Fibroblast of pulmonary artery (primary cell): ENCODE measurements at regions not wholly inside any gene's neighbourhood (a gene's known extent, or its start where the extent isn't known, plus 50 kb on each side); places are given as distances from the start of the nearest gene placed in this dataset.

Experiments used
- DNase-seq: peaks from one replicate; pipeline ENCODE4 v3.0.0-alpha.2; 2010; ENCODE audit warnings: low read depth
- H3K4me3 ChIP-seq: replicated peaks from 2 replicates; pipeline ENCODE4 v1.5.1; 2011; ENCODE audit warnings: low read depth, mild to moderate bottlenecking, control low read depth, low read length, moderate library complexity
- TF ChIP-seq, protein P1 (sequence below): IDR thresholded peaks from 2 replicates; pipeline ENCODE4 v1.5.1; 2011; ENCODE audit warnings: mild to moderate bottlenecking, control low read depth, low read length, inconsistent platforms; ENCODE audit errors: missing control alignments

DNA sequence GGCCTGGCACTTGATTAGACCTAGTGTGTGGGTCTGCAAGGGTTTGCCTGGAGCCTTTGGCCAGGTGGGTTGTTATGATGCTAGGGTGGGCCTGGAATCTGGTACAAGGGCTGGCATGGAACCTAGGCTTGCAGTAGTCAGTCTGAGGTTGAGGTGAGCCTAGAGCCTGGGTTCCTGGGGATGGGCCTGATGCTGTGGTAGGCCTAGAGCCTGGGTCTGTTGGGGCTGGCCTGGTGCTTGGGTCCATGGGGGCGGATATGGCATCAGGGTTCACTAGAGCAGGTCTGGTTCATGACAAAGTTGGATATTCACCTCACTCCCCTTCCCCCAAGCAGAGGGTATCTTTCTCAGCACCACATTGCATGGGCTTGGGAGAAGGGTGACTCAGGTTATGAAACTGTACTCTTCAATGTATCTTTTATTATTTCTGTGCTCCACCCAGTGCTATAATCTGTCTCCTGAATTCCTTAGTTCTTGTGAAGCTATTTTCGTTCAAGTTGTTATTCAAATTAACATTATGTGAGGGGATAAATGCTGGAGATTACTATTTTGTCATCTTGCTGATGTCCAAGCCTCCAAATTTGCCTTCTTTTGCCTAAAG lies 274.4 kb downstream of the NFKBIZ start:
- TF ChIP-seq, protein P1, sequence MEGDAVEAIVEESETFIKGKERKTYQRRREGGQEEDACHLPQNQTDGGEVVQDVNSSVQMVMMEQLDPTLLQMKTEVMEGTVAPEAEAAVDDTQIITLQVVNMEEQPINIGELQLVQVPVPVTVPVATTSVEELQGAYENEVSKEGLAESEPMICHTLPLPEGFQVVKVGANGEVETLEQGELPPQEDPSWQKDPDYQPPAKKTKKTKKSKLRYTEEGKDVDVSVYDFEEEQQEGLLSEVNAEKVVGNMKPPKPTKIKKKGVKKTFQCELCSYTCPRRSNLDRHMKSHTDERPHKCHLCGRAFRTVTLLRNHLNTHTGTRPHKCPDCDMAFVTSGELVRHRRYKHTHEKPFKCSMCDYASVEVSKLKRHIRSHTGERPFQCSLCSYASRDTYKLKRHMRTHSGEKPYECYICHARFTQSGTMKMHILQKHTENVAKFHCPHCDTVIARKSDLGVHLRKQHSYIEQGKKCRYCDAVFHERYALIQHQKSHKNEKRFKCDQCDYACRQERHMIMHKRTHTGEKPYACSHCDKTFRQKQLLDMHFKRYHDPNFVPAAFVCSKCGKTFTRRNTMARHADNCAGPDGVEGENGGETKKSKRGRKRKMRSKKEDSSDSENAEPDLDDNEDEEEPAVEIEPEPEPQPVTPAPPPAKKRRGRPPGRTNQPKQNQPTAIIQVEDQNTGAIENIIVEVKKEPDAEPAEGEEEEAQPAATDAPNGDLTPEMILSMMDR: no peak
- DNase-seq: no peak
- H3K4me3 ChIP-seq: no peak overlapping the region

DNA sequence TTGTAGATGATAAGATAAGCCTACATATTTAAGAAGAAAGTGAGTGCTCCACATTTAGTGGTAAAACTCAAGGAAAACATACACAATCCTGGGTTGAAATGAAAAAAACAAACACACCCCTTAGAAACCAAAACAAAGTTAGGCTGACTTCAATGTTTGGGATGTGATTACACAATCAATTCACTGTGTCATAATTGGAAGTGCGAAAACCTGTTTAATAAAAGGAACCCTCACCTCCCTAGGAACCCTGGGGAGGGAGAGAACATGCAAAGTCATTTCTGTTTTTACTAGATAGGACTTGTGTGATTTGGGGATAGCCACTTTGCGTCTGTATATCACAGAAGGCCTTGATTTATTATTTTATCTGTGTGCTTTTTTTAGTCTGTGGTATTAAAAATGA lies 275.0 kb downstream of the NFKBIZ start:
- no peak overlapping the region for H3K4me3 ChIP-seq
- TF ChIP-seq, protein P1: no peak
- peak; percentile 83 for DNase-seq

DNA sequence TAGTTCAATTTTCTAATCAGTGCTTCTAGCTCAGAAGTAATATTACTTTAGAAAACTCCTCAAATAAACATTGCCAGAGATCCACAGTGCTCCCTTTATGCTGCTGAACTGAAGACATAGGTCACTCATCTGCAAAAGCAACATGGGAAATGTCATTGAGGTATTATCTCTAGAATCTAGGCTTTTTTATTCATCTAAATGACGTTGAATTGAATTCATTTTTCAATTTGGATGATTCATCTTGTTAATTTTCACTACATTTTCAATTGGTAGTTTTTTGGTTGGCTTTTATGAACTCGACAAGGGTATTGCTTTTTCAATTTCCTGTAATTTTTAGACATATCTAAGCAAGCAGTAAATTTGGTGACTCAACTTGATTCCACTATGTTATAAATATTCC lies 275.4 kb downstream of the NFKBIZ start:
- TF ChIP-seq, protein P1: no peak
- H3K4me3 ChIP-seq: no peak overlapping the region
- no peak for DNase-seq

DNA sequence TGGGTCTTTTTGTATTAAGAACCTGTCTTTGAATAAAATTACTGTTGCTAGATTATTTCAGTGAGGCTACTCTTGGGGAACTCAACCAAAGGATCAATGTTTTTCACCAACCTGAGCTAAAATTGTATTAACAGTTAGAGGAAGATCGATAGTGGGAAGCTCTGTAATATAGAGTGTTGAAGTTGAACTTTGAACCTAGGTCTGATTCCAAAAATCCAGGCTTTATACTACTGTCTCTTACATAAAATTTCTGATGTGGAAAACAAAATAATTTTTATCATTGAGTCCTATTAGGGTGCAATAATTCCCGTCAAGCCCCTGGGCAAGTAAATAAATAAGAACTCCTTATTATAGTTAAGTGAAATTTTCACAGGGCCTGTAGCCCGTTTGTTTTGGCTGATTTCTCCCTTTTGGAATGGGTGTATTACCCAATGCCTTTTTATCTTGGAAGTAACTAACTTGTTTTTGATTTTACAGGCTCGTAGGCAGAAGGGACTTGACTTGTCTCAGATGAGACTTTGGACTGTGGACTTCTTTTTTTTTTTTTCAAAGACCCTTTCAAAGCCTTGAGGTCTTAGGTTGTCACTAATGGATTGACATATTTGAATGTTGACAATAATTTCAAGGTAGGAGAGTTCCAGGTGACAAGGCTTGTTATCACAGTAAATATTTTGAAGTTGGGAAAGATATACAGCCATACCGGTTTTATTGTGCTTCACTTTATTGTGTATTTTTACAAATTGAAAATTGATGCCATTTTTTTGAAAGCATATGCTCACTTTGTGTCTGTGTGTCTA lies 276.1 kb downstream of the NFKBIZ start:
- no peak overlapping the region for H3K4me3 ChIP-seq
- no peak for DNase-seq
- TF ChIP-seq, protein P1: no peak

DNA sequence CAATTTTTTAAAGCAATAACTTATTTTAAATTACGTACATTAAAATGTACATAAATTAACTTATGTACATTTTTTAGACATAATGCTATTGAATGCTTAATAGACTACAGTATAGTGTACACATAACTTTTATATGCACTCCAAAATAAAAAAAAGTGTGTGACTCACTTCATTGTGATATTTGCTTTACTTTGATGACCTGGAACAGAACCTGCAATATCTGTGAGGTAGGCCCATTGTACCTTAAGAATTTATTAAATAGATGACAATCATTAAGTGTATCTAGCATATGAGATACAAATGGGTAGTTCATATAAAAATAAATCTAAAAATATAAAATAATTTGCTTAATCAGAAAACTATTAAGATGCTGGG lies 276.7 kb downstream of the NFKBIZ start:
- TF ChIP-seq, protein P1: no peak
- no peak for DNase-seq
- no peak overlapping the region for H3K4me3 ChIP-seq

DNA sequence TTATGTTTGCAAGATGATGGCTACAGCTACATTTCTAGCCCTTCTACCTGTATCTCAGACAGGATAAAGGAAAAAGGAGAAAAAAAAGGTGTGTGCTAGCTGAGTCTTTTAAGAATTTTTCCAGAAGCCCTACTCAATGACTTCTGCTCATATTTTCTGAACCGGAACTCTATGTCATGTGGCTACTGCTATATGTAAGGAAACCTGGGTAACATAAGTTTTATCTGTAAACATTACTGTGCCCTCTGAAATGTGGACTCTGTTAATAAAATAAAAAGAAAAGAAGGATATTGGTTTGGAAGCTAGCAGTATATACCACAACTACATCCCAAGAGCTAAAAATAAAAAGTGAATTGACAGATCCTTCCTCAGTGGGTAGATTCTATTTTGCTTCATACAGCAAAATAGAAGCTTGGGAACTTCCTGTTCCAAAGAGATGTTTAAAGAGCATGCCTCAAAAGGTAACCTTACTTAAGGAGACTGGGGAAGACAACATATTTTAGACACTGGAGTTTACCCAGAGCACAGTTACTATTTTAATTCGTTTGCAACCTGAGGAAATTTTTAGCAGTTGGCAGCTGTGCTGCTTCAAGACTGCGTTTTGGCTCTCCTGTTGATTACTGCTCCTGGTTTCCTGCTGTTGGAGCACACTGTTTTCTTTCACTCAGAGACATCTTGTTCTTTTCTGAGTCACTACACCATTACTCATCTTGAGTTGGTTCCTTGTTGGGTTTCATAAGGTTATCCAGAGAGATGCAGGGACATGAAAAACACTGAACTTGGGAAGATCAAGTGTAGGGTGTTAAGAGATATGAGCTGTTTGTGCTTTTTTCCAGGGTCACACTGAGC lies 280.7 kb downstream of the NFKBIZ start:
- peak; percentile 87 for DNase-seq
- H3K4me3 ChIP-seq: no peak overlapping the region

More for the DNA sequence above, 280.7 kb downstream of the NFKBIZ start:
- TF ChIP-seq, protein P1: no peak
